Neural cell (in vitro differentiated cells): ENCODE measurements at regions not wholly inside any gene's neighbourhood (a gene's known extent, or its start where the extent isn't known, plus 50 kb on each side); places are given as distances from the start of the nearest gene placed in this dataset.

Experiments
- CTCF ChIP-seq: fragments of 450-650 bp; IDR thresholded peaks from 2 replicates; pipeline ENCODE4 v1.5.1; 2014; ENCODE audit warnings: antibody characterized with exemption, mild to moderate bottlenecking, moderate library complexity; ENCODE audit not compliant: poor library complexity, severe bottlenecking
- EZH2 ChIP-seq: fragments of 200-600, 300-800 bp; shearing (Covaris generic), sonication (generic); IDR thresholded peaks from 2 replicates; pipeline ENCODE4 v1.6.1; 2014; ENCODE audit warnings: antibody characterized with exemption, low read length, borderline replicate concordance, mild to moderate bottlenecking; ENCODE audit not compliant: insufficient read depth, poor library complexity, severe bottlenecking
- POLR2AphosphoS5 ChIP-seq: IDR thresholded peaks from 2 replicates; pipeline ENCODE4 v1.6.1; 2012
- RAD21 ChIP-seq: fragments of 450-650 bp; conservative IDR thresholded peaks from 2 replicates; pipeline ENCODE4 v1.6.1; 2014; ENCODE audit warnings: antibody characterized with exemption, mild to moderate bottlenecking, moderate library complexity

DNA sequence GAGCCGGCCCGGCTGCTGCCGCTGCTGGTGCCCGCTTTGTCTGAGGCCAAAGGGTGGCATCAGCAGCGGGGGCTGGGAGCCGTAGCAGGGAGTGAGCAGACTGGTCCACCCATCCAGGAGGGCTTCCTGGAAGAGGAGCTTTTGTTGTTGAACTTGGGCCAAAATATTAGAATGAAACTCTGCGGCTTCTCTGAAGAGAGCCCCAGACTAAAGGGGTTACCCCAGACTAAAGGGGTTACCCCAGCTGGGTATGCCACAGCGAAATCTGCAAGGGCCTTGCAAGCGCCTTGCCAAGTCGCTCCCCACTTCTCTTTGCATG, 154.7 kb upstream of the ZMIZ1 start:
- TF ChIP-seq POLR2AphosphoS5, result no peak
- TF ChIP-seq CTCF, result no peak
- no peak for TF ChIP-seq EZH2
- TF ChIP-seq RAD21, result no peak
